MCF 10A (cell line): ENCODE measurements at regions not wholly inside any gene's neighbourhood (a gene's known extent, or its start where the extent isn't known, plus 50 kb on each side); places are given as distances from the start of the nearest gene placed in this dataset.

Experiments
- BruUV-seq: library from RNA; stranded (reverse); fragments of 400-500 nt; replicated peaks from 2 replicates; lab custom pipeline; 2021; lab: Mats Ljungman, UMichigan
- CTCF ChIA-PET: fragments of 300-600 bp; sonication (Branson Sonifier 250); formaldehyde crosslinking; extraction: SDS; loops from one replicate; lab custom pipeline; 2021; ENCODE audit warnings: antibody characterized with exemption, inconsistent platforms; lab: Yijun Ruan, JAX
- POLR2A ChIA-PET: fragments of 300-600, 350-650 bp; sonication (Branson Sonifier 250); formaldehyde crosslinking; extraction: SDS; loops from one replicate; lab custom pipeline; 2020; ENCODE audit warnings: antibody characterized with exemption, inconsistent platforms; lab: Yijun Ruan, JAX
- DNase-seq: peaks from one replicate; pipeline ENCODE4 v3.0.0-alpha.2; 2018; ENCODE audit not compliant: unreplicated experiment
- H3K27ac Mint-ChIP-seq: one replicate; pipeline ENCODE4 v1.8.0; 2022; ENCODE audit warnings: mild to moderate bottlenecking, low read depth, mixed read lengths; ENCODE audit not compliant: unreplicated experiment
- H3K27me3 Mint-ChIP-seq: one replicate; pipeline ENCODE4 v1.8.0; 2022; ENCODE audit warnings: mixed read lengths; ENCODE audit not compliant: insufficient read depth, unreplicated experiment
- H3K36me3 Mint-ChIP-seq: one replicate; pipeline ENCODE4 v1.8.0; 2022; ENCODE audit warnings: mild to moderate bottlenecking, moderate library complexity, mixed read lengths; ENCODE audit not compliant: insufficient read depth, unreplicated experiment
- H3K4me1 Mint-ChIP-seq: one replicate; pipeline ENCODE4 v1.8.0; 2022; ENCODE audit warnings: mixed read lengths; ENCODE audit not compliant: insufficient read depth, unreplicated experiment
- H3K4me3 Mint-ChIP-seq: one replicate; pipeline ENCODE4 v1.8.0; 2022; ENCODE audit warnings: mild to moderate bottlenecking, moderate library complexity, mixed read lengths; ENCODE audit not compliant: unreplicated experiment
- H3K9me3 Mint-ChIP-seq: one replicate; pipeline ENCODE4 v1.8.0; 2022; ENCODE audit warnings: mixed read lengths; ENCODE audit not compliant: unreplicated experiment
- CTCF ChIP-seq: fragments of 200-600 bp; IDR thresholded peaks from one replicate; pipeline ENCODE4 v1.8.0; 2022; ENCODE audit warnings: antibody characterized with exemption, mild to moderate bottlenecking; ENCODE audit not compliant: unreplicated experiment
- intact Hi-C: fragments of 100-400 bp; cut with micrococcal nuclease; formaldehyde crosslinking; loops from 2 replicates; pipeline ENCODE4 v1.14.1; 2022

GRCh38 chr3:18080198-18080689, 337.8 kb upstream of the TBC1D5 start:
- intact Hi-C loops: no loop called here

GRCh38 chr3:18079739-18080138, 337.3 kb upstream of the TBC1D5 start:
- Mint-ChIP-seq H3K36me3 (no peaks in the 10 kb centered on the region), H3K27ac (peak overlapping the region; percentile 6), H3K4me1 (peaks cover 12% of the 10 kb centered on the region), H3K27me3 (no peaks in the 10 kb centered on the region), H3K4me3 (no peak overlapping the region), H3K9me3 (no peaks in the 10 kb centered on the region)
- DNase-seq: peak; percentile 55
- TF ChIP-seq CTCF: no peak
- intact Hi-C loops: no loop called here
- POLR2A ChIA-PET: no interaction called here
- no TSS peak for BruUV-seq
- CTCF ChIA-PET: no interaction called here

More at GRCh38 chr3:18080198-18080689, 337.8 kb upstream of the TBC1D5 start:
- CTCF ChIA-PET: no interaction called here
- POLR2A ChIA-PET: no interaction called here
- peak; percentile 39 for DNase-seq
- Mint-ChIP-seq H3K4me3 (no peak overlapping the region), H3K36me3 (no peaks in the 10 kb centered on the region), H3K4me1 (peaks cover 12% of the 10 kb centered on the region), H3K27me3 (no peaks in the 10 kb centered on the region), H3K9me3 (no peaks in the 10 kb centered on the region), H3K27ac (peak overlapping the region; percentile 6)
- TF ChIP-seq CTCF: no peak
- no TSS peak for BruUV-seq

- H3K9me3 Mint-ChIP-seq: no peaks in the 10 kb centered on the region
- ChIA-PET CTCF (no interaction called here), POLR2A (no interaction called here)
- no peak for TF ChIP-seq CTCF
- H3K4me1 Mint-ChIP-seq: peaks cover 12% of the 10 kb centered on the region
- H3K27ac Mint-ChIP-seq: no peak overlapping the region
- intact Hi-C loops: no loop called here
- no peaks in the 10 kb centered on the region for H3K36me3 Mint-ChIP-seq
- DNase-seq: no peak
- H3K4me3 Mint-ChIP-seq: no peak overlapping the region
- no TSS peak for BruUV-seq
- H3K27me3 Mint-ChIP-seq: no peaks in the 10 kb centered on the region
Observed at GRCh38 chr3:18079062-18079461, 336.6 kb upstream of the TBC1D5 start.

- Mint-ChIP-seq H3K4me1 (peaks cover 12% of the 10 kb centered on the region), H3K27me3 (no peaks in the 10 kb centered on the region), H3K9me3 (no peaks in the 10 kb centered on the region), H3K27ac (no peak overlapping the region), H3K36me3 (no peaks in the 10 kb centered on the region), H3K4me3 (no peak overlapping the region)
- CTCF ChIA-PET: no interaction called here
- no TSS peak for BruUV-seq
- intact Hi-C loops: no loop called here
- POLR2A ChIA-PET: interaction anchor here (1.3 kb wide), 1 partner anchor 8 kb away, joined by 3 read pairs; no protein-coding TSS in a partner anchor
- DNase-seq: no peak
- no peak for TF ChIP-seq CTCF
Observed at GRCh38 chr3:18077128-18077840, 334.9 kb upstream of the TBC1D5 start.
